IMR-90 (cell line): ENCODE measurements at regions not wholly inside any gene's neighbourhood (a gene's known extent, or its start where the extent isn't known, plus 50 kb on each side); places are given as distances from the start of the nearest gene placed in this dataset.

Experiments used
- ATAC-seq: fragments of 200-7000 bp; cut with Tn5 transposase; 2 replicates; pipeline ENCODE4 v1.9.1; 2020; ENCODE audit warnings: low read depth, mild to moderate bottlenecking, moderate library complexity
- BruUV-seq: library from RNA; stranded (reverse); fragments of 400-500 nt; replicated peaks from 2 replicates; lab custom pipeline; 2021; lab: Mats Ljungman, UMichigan
- CTCF ChIA-PET: fragments of 300-600 bp; formaldehyde crosslinking; extraction: SDS; loops from one replicate; lab custom pipeline; 2021; ENCODE audit warnings: antibody characterized with exemption; lab: Yijun Ruan, JAX
- POLR2A ChIA-PET: fragments of 300-600 bp; sonication (Branson Sonifier 250); formaldehyde crosslinking; loops from one replicate; lab custom pipeline; 2022; ENCODE audit warnings: antibody characterized with exemption; ENCODE audit not compliant: unreplicated experiment; lab: Charles Lee
- DNase-seq: peaks from one replicate; pipeline ENCODE4 v3.0.0; 2013
- H2AFZ ChIP-seq: replicated peaks from 2 replicates; pipeline ENCODE3; 2013; ENCODE audit warnings: low read length, mild to moderate bottlenecking; ENCODE audit not compliant: poor library complexity
- H2AK5ac ChIP-seq: 2 replicates; pipeline ENCODE4 v1.6.1; 2013; ENCODE audit warnings: low read depth, low read length, inconsistent platforms
- H2AK9ac ChIP-seq: replicated peaks from 2 replicates; pipeline ENCODE3; 2013; ENCODE audit warnings: mild to moderate bottlenecking, low read depth, low read length, moderate library complexity; ENCODE audit not compliant: poor library complexity
- H2BK120ac ChIP-seq: 2 replicates; pipeline ENCODE4 v1.6.1; 2013; ENCODE audit warnings: low read depth, low read length, inconsistent platforms
- H2BK15ac ChIP-seq: 3 replicates; pipeline ENCODE4 v1.6.1; 2013; ENCODE audit warnings: low read depth, low read length, inconsistent platforms
- H2BK20ac ChIP-seq: 2 replicates; pipeline ENCODE4 v1.6.1; 2013; ENCODE audit warnings: low read depth, mild to moderate bottlenecking, inconsistent platforms, low read length, moderate library complexity
- H2BK5ac ChIP-seq: 2 replicates; pipeline ENCODE4 v1.6.1; 2013; ENCODE audit warnings: mild to moderate bottlenecking, low read depth, low read length, inconsistent platforms; ENCODE audit not compliant: poor library complexity, severe bottlenecking
- H3K14ac ChIP-seq: replicated peaks from 2 replicates; pipeline ENCODE4 v1.6.1; 2013; ENCODE audit warnings: low read depth, low read length, inconsistent platforms
- H3K18ac ChIP-seq: 2 replicates; pipeline ENCODE4 v1.6.1; 2013; ENCODE audit warnings: low read depth, low read length, control low read depth
- H3K23ac ChIP-seq: 2 replicates; pipeline ENCODE4 v1.6.1; 2013; ENCODE audit warnings: low read depth, low read length, inconsistent platforms
- H3K27ac ChIP-seq: 2 replicates; pipeline ENCODE4 v1.5.1; 2013; ENCODE audit warnings: mild to moderate bottlenecking, control low read depth, low read length; ENCODE audit not compliant: insufficient read depth
- H3K27me3 ChIP-seq: 2 replicates; pipeline ENCODE4 v1.6.1; 2013; ENCODE audit warnings: low read length; ENCODE audit not compliant: control insufficient read depth, insufficient read depth
- H3K36me3 ChIP-seq: 2 replicates; pipeline ENCODE4 v1.6.1; 2013; ENCODE audit warnings: low read length, mixed read lengths; ENCODE audit not compliant: control insufficient read depth, insufficient read depth
- H3K4ac ChIP-seq: 2 replicates; pipeline ENCODE4 v1.6.1; 2013; ENCODE audit warnings: low read depth, low read length, inconsistent platforms
- H3K4me1 ChIP-seq: 2 replicates; pipeline ENCODE4 v1.6.1; 2013; ENCODE audit warnings: low read length, mixed read lengths; ENCODE audit not compliant: control insufficient read depth, insufficient read depth
- H3K4me2 ChIP-seq: 2 replicates; pipeline ENCODE4 v1.6.1; 2013; ENCODE audit warnings: low read depth, mild to moderate bottlenecking, control low read depth, low read length, moderate library complexity
- H3K4me3 ChIP-seq: 2 replicates; pipeline ENCODE4 v1.5.1; 2013; ENCODE audit warnings: low read depth, mild to moderate bottlenecking, control low read depth, low read length, moderate library complexity; ENCODE audit not compliant: insufficient read depth
- H3K56ac ChIP-seq: 2 replicates; pipeline ENCODE4 v1.6.1; 2013; ENCODE audit warnings: low read length, inconsistent platforms; ENCODE audit not compliant: insufficient read depth; ENCODE audit errors: extremely low read depth
- H3K79me1 ChIP-seq, 2 experiments: 2 replicates each; pipeline ENCODE4 v1.6.1; 2013; ENCODE audit warnings: low read length in 2 of 2, inconsistent platforms in 1 of 2, low read depth in 1 of 2
- H3K9ac ChIP-seq: 2 replicates; pipeline ENCODE4 v1.6.1; 2013; ENCODE audit warnings: low read depth, low read length, control low read depth
- H3K9me1 ChIP-seq: 2 replicates; pipeline ENCODE4 v1.6.1; 2013; ENCODE audit warnings: low read length, inconsistent platforms; ENCODE audit not compliant: insufficient read depth
- H3K9me3 ChIP-seq: 2 replicates; pipeline ENCODE4 v1.6.1; 2013; ENCODE audit warnings: low read length; ENCODE audit not compliant: control insufficient read depth, insufficient read depth
- H4K20me1 ChIP-seq: 2 replicates; pipeline ENCODE4 v1.6.1; 2013; ENCODE audit warnings: low read length, inconsistent platforms; ENCODE audit not compliant: insufficient read depth
- H4K5ac ChIP-seq: 2 replicates; pipeline ENCODE4 v1.6.1; 2013; ENCODE audit warnings: mild to moderate bottlenecking, low read depth, low read length, control low read depth
- H4K8ac ChIP-seq, 2 experiments: 2 replicates each; pipeline ENCODE4 v1.6.1; 2013; ENCODE audit warnings: low read depth in 2 of 2, low read length in 2 of 2, control low read depth in 1 of 2, inconsistent platforms in 1 of 2
- H4K91ac ChIP-seq: 2 replicates; pipeline ENCODE4 v1.6.1; 2013; ENCODE audit warnings: low read depth, low read length, inconsistent platforms; ENCODE audit not compliant: insufficient read depth
- BHLHE40 ChIP-seq: fragments of 150-350 bp; IDR thresholded peaks from 2 replicates; pipeline ENCODE4 v1.6.1; 2016; ENCODE audit warnings: mild to moderate bottlenecking, low read depth, low read length
- CEBPB ChIP-seq: IDR thresholded peaks from 2 replicates; pipeline ENCODE4 v1.6.1; 2012; ENCODE audit warnings: low read depth, low read length, improper control_type of control experiment
- CHD1 ChIP-seq: IDR thresholded peaks from 2 replicates; pipeline ENCODE4 v1.6.1; 2012; ENCODE audit warnings: low read depth, low read length, improper control_type of control experiment
- CTCF ChIP-seq: conservative IDR thresholded peaks from 2 replicates; pipeline ENCODE4 v1.5.1; 2012; ENCODE audit warnings: mild to moderate bottlenecking, low read depth, low read length, improper control_type of control experiment
- FOS ChIP-seq: fragments of 150-350 bp; IDR thresholded peaks from 2 replicates; pipeline ENCODE4 v1.6.1; 2016; ENCODE audit warnings: low read depth, low read length
- MAFK ChIP-seq: IDR thresholded peaks from 2 replicates; pipeline ENCODE4 v1.6.1; 2012; ENCODE audit warnings: low read depth, low read length, improper control_type of control experiment
- MAZ ChIP-seq: IDR thresholded peaks from 2 replicates; pipeline ENCODE4 v1.6.1; 2012; ENCODE audit warnings: low read depth, mild to moderate bottlenecking, low read length, improper control_type of control experiment, moderate library complexity, borderline replicate concordance
- MXI1 ChIP-seq: IDR thresholded peaks from 2 replicates; pipeline ENCODE4 v1.6.1; 2012; ENCODE audit warnings: low read depth, mild to moderate bottlenecking, low read length, moderate library complexity, borderline replicate concordance
- NFE2L2 ChIP-seq: fragments of 150-350 bp; IDR thresholded peaks from 2 replicates; pipeline ENCODE4 v1.6.1; 2016; ENCODE audit warnings: low read depth, mild to moderate bottlenecking, low read length
- POLR2A ChIP-seq: IDR thresholded peaks from 2 replicates; pipeline ENCODE4 v1.6.1; 2012; ENCODE audit warnings: mild to moderate bottlenecking, low read depth, low read length
- RAD21 ChIP-seq: IDR thresholded peaks from 2 replicates; pipeline ENCODE4 v1.6.1; 2012; ENCODE audit warnings: low read length, improper control_type of control experiment
- RFX5 ChIP-seq: IDR thresholded peaks from 2 replicates; pipeline ENCODE4 v1.8.0; 2012; ENCODE audit warnings: low read depth, mild to moderate bottlenecking, low read length, moderate library complexity
- USF2 ChIP-seq: fragments of 150-350 bp; IDR thresholded peaks from 2 replicates; pipeline ENCODE4 v1.6.1; 2017; ENCODE audit warnings: mild to moderate bottlenecking, antibody characterized with exemption, low read length, low read depth
- WGBS, 2 experiments: methylation state at CpG; one replicate each; pipeline versions ENCODE4 v1.1.5 to v1.1.7; 2013; ENCODE audit warnings: missing lambda C conversion rate in 2 of 2; ENCODE audit not compliant: insufficient read length in 1 of 2; ENCODE audit errors: extremely low coverage in 2 of 2; 5-methylcytosine and 5-hydroxymethylcytosine counted together
- dilution Hi-C: fragments of 300-500 bp; cut with HindIII; formaldehyde crosslinking; loops from one replicate; pipeline ENCODE4 v1.14.3; 2018; ENCODE audit warnings: low sequenced_read_pairs; ENCODE audit not compliant: unreplicated experiment
- in situ Hi-C: fragments of 300-500 bp; cut with MboI; formaldehyde crosslinking; loops from 3 replicates; pipeline ENCODE4 v1.14.3; 2019; ENCODE audit warnings: low sequenced_read_pairs, inconsistent platforms, mixed read lengths
- intact Hi-C: fragments of 100-400 bp; cut with micrococcal nuclease; formaldehyde crosslinking; loops from 2 replicates; pipeline ENCODE4 v1.10.0; 2022

GRCh38 chr6:144697369-144697760 lies 412.2 kb downstream of the UTRN start:
- no peak overlapping the region for H3K18ac ChIP-seq
- H3K4me3 ChIP-seq, result no peak overlapping the region
- TF ChIP-seq MAFK, result no peak
- TF ChIP-seq MXI1, result no peak
- no peak for TF ChIP-seq MAZ
- TF ChIP-seq CEBPB, result no peak
- TF ChIP-seq FOS, result no peak
- TF ChIP-seq RAD21, result no peak
- TF ChIP-seq BHLHE40, result no peak
- TF ChIP-seq RFX5, result no peak
- TF ChIP-seq POLR2A, result no peak
- no peak for TF ChIP-seq CHD1
- TF ChIP-seq CTCF, result no peak
- no peak for TF ChIP-seq NFE2L2
- no peak for TF ChIP-seq USF2
- no peaks in the 10 kb centered on the region; the same call in 1 of the 2 replicates for H3K36me3 ChIP-seq
- no peak overlapping the region for H2BK15ac ChIP-seq
- no peak overlapping the region for H3K56ac ChIP-seq
- H3K4ac ChIP-seq, result no peak overlapping the region
- no peaks in the 10 kb centered on the region for H3K9me1 ChIP-seq
- H3K9me3 ChIP-seq, result no peaks in the 10 kb centered on the region
- no peak overlapping the region for H2AFZ ChIP-seq
- H3K79me1 ChIP-seq, result no peaks in the 10 kb centered on the region; a peak in 1 of 4 replicates
- no peak overlapping the region for H2BK120ac ChIP-seq
- no CpG with 5 or more reads among the region's 2 CpGs for WGBS, 2 experiments
- no peak overlapping the region for H4K91ac ChIP-seq
- in situ Hi-C loops (no loop called here), intact Hi-C loops (no loop called here), dilution Hi-C loops (no loop called here)
- no peak overlapping the region for H3K9ac ChIP-seq
- no peak overlapping the region for H2AK9ac ChIP-seq
- H2BK20ac ChIP-seq, result no peak overlapping the region
- DNase-seq, result no peak
- no peak for ATAC-seq
- no peaks in the 10 kb centered on the region for H4K20me1 ChIP-seq
- H4K8ac ChIP-seq, result no peak overlapping the region
- no peak overlapping the region for H3K14ac ChIP-seq
- no TSS peak for BruUV-seq
- no peaks in the 10 kb centered on the region for H3K27me3 ChIP-seq
- POLR2A ChIA-PET, result no interaction called here
- no peak overlapping the region for H3K4me2 ChIP-seq
- no peaks in the 10 kb centered on the region for H3K4me1 ChIP-seq
- H2AK5ac ChIP-seq, result no peak overlapping the region
- no peak overlapping the region for H2BK5ac ChIP-seq
- H4K5ac ChIP-seq, result no peak overlapping the region
- no peak overlapping the region for H3K23ac ChIP-seq
- no peak overlapping the region for H3K27ac ChIP-seq
- CTCF ChIA-PET, result no interaction called here
